T1000 (cell line): ENCODE measurements at regions not wholly inside any gene's neighbourhood (a gene's known extent, or its start where the extent isn't known, plus 50 kb on each side); places are given as distances from the start of the nearest gene placed in this dataset.

Experiments used
- DNase-seq: peaks from one replicate; lab custom pipeline; 2025; ENCODE audit warnings: mixed read lengths; lab: John Stamatoyannopoulos, UW

GRCh38 chr5:57839437-57840079 lies 356.9 kb upstream of the ACTBL2 start:
- DNase-seq, result no peak

- DNase-seq, result no peak
Observed at GRCh38 chr5:57839025-57839424, 356.4 kb upstream of the ACTBL2 start.

- DNase-seq, result no peak
Observed at GRCh38 chr5:57836921-57837320, 354.3 kb upstream of the ACTBL2 start.

GRCh38 chr5:57836331-57836730 lies 353.7 kb upstream of the ACTBL2 start:
- no peak for DNase-seq

- no peak for DNase-seq
Observed at GRCh38 chr5:57834829-57835608, 352.4 kb upstream of the ACTBL2 start.

GRCh38 chr5:57833489-57833888 lies 350.9 kb upstream of the ACTBL2 start:
- DNase-seq, result no peak

GRCh38 chr5:57832875-57833274 lies 350.3 kb upstream of the ACTBL2 start:
- no peak for DNase-seq

GRCh38 chr5:57831932-57832331 lies 349.3 kb upstream of the ACTBL2 start:
- no peak for DNase-seq

GRCh38 chr5:57831090-57831489 lies 348.5 kb upstream of the ACTBL2 start:
- DNase-seq, result no peak

- DNase-seq, result no peak
Observed at GRCh38 chr5:57828221-57828620, 345.6 kb upstream of the ACTBL2 start.

GRCh38 chr5:57825031-57825686 lies 342.5 kb upstream of the ACTBL2 start:
- peak; percentile 47 for DNase-seq

GRCh38 chr5:57824623-57825022 lies 342.0 kb upstream of the ACTBL2 start:
- DNase-seq, result no peak

- DNase-seq, result no peak
Observed at GRCh38 chr5:57824047-57824446, 341.4 kb upstream of the ACTBL2 start.

- no peak for DNase-seq
Observed at GRCh38 chr5:57822651-57823050, 340.0 kb upstream of the ACTBL2 start.

GRCh38 chr5:57818397-57818796 lies 335.8 kb upstream of the ACTBL2 start:
- DNase-seq, result no peak

GRCh38 chr5:57817924-57818323 lies 335.3 kb upstream of the ACTBL2 start:
- DNase-seq, result no peak

GRCh38 chr5:57817001-57817453 lies 334.4 kb upstream of the ACTBL2 start:
- DNase-seq, result no peak

GRCh38 chr5:57816108-57816507 lies 333.5 kb upstream of the ACTBL2 start:
- DNase-seq, result peak; percentile 56

GRCh38 chr5:57805732-57806131 lies 323.1 kb upstream of the ACTBL2 start:
- DNase-seq, result no peak

GRCh38 chr5:57805170-57805569 lies 322.6 kb upstream of the ACTBL2 start:
- DNase-seq, result no peak

- DNase-seq, result no peak
Observed at GRCh38 chr5:57804505-57804904, 321.9 kb upstream of the ACTBL2 start.

GRCh38 chr5:57804007-57804444 lies 321.4 kb upstream of the ACTBL2 start:
- DNase-seq, result no peak

GRCh38 chr5:57802131-57802530 lies 319.5 kb upstream of the ACTBL2 start:
- DNase-seq, result no peak
